ENCODE measurements at regions not wholly inside any gene's neighbourhood (a gene's known extent, or its start where the extent isn't known, plus 50 kb on each side); places are given as distances from the start of the nearest gene placed in this dataset.

DNA sequence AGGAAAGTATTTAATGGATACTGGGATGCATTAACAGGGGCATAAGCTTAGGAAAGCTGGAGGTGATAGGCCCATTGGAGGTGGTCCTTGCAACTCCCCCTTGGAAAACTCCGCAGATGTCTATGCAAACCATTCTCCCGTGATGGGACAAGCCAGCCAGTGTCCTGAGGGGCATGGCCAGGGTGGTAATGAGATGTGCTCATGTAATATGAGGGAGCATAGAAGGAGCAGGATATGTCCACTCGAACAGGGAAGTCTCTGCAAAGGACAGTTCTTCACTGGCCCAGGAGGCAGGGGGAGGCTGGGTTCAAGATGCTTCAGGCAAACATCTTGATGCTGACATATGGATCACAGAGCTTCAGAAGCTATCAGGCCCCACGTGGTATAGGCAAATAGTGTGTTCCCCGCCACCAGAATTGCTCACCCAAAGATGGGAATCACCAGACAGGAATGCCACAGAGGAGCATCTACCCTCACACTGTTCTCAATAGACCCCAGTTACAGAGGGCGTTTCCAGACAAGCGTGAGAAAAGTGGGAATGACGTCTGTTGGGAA is 201.6 kb upstream of the CDH4 start:
- H3K4me3 ChIP-seq (ENCODE audit: low read depth, low read length): no peak overlapping the region
- TF ChIP-seq, protein P1, sequence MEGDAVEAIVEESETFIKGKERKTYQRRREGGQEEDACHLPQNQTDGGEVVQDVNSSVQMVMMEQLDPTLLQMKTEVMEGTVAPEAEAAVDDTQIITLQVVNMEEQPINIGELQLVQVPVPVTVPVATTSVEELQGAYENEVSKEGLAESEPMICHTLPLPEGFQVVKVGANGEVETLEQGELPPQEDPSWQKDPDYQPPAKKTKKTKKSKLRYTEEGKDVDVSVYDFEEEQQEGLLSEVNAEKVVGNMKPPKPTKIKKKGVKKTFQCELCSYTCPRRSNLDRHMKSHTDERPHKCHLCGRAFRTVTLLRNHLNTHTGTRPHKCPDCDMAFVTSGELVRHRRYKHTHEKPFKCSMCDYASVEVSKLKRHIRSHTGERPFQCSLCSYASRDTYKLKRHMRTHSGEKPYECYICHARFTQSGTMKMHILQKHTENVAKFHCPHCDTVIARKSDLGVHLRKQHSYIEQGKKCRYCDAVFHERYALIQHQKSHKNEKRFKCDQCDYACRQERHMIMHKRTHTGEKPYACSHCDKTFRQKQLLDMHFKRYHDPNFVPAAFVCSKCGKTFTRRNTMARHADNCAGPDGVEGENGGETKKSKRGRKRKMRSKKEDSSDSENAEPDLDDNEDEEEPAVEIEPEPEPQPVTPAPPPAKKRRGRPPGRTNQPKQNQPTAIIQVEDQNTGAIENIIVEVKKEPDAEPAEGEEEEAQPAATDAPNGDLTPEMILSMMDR (IDR thresholded peaks at IDR 0.05; ENCODE audit: low read depth, low read length): no peak
- no peak for DNase-seq (ENCODE audit: low read depth, low spot score)
- in situ Hi-C loops (cut with HindIII; ENCODE audit: low sequenced_read_pairs): no loop called here

- no peak overlapping the region for H3K4me3 ChIP-seq (ENCODE audit: low read depth, low read length)
- TF ChIP-seq, protein P1 (IDR thresholded peaks at IDR 0.05; ENCODE audit: low read depth, low read length): no peak
- in situ Hi-C loops (cut with HindIII; ENCODE audit: low sequenced_read_pairs): no loop called here
- DNase-seq (ENCODE audit: low read depth, low spot score): no peak
These were observed 199.8 kb upstream of the CDH4 start for GRCh38 chr20:61052195-61052750.

DNA sequence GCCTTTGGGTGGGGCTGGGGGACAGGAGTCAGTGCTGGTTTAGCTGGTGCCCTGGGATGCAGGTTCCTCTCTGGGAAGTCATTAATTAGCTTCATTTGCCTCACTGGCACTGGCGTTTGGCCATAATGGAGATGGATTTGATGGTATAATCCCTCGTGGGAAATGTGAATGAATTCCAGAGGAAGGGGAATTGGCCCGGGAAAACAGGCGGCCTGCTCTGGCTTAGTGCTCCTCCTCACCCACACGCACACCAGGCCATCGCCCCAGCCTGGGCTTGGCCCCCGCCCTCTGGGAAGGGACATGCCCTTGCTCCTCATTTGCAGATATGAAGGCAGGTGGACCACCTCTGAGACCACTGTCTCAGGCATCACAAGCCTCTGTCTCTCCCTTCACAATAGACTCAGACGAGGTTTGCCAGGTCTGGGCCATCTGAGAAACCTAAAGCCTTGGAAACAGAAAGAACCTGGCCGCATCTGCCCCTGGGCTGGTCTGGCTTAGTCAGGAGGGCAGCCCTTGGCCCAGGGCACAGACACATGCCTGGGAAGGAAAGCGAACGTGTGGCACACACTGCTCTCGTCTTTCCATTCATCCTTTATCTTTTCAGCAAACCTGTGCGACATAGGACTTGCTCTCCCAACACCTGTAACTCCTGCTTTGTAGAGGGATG is 199.2 kb upstream of the CDH4 start:
- TF ChIP-seq, protein P1 (IDR thresholded peaks at IDR 0.05; ENCODE audit: low read depth, low read length): no peak
- no peak overlapping the region for H3K4me3 ChIP-seq (ENCODE audit: low read depth, low read length)
- in situ Hi-C loops (cut with HindIII; ENCODE audit: low sequenced_read_pairs): no loop called here
- no peak for DNase-seq (ENCODE audit: low read depth, low spot score)

DNA sequence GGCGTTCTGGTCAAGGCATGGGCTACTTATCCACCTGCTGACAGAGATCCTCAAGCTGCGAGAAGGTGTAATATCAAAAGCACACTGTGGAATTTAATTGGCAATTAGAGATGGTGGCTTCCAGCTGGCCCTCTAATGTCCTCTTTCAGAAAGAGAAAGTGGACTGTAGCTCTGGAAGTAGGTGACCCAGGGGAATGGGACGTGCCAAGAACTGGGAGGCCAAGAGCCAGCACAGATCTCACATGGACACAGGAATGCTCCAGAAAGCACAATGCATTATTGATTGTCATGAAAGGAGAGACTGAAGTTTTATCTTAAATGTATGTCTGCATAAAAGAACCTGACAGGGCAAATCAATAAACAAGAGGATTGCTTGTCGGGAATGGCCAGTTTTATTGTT is 198.6 kb upstream of the CDH4 start:
- no peak overlapping the region for H3K4me3 ChIP-seq (ENCODE audit: low read depth, low read length)
- in situ Hi-C loops (cut with HindIII; ENCODE audit: low sequenced_read_pairs): no loop called here
- no peak for DNase-seq (ENCODE audit: low read depth, low spot score)
- TF ChIP-seq, protein P1 (IDR thresholded peaks at IDR 0.05; ENCODE audit: low read depth, low read length): no peak

DNA sequence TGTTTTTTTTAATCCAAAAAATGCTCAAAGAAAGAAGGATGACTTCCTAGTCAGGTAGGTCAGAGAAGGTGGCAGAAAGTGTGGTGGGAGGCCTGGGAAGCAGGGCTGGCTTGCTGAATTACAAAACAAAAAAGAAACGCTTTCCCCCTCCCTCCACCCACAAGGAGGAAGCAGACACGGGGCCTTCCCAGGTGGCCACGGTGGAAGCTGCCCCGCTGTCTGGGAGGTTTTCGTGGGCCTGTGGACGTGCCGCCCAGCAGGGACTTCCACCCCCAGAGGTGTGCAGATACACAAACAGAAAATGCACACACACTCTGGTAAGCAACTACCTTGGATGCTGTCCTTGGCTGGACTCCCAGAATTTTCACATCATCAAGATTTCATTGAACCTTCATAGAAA is 198.2 kb upstream of the CDH4 start:
- DNase-seq (ENCODE audit: low read depth, low spot score): no peak
- in situ Hi-C loops (cut with HindIII; ENCODE audit: low sequenced_read_pairs): no loop called here
- TF ChIP-seq, protein P1 (IDR thresholded peaks at IDR 0.05; ENCODE audit: low read depth, low read length): no peak
- no peak overlapping the region for H3K4me3 ChIP-seq (ENCODE audit: low read depth, low read length)

DNA sequence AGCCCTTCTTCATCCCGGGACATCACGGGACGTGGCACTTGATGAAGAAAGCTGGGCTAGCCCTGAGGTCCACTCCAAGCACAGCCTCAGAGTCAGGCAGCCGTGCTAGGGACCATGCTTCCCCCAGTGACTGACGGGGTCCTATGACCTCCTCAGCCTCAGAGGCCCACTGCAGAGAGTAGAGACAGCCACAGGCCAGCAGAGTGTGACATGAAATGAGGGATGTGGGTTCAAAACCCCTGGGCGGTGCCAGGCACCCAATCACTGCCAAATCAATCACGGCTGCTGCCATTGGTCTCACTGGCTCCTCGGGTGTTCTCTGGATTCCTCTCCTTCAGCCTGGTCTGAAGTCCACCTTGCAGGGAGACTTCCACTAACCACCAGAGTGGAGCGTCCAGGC is 197.7 kb upstream of the CDH4 start:
- in situ Hi-C loops (cut with HindIII; ENCODE audit: low sequenced_read_pairs): no loop called here
- DNase-seq (ENCODE audit: low read depth, low spot score): no peak
- TF ChIP-seq, protein P1 (IDR thresholded peaks at IDR 0.05; ENCODE audit: low read depth, low read length): no peak

More for the DNA sequence above, 197.7 kb upstream of the CDH4 start:
- H3K4me3 ChIP-seq (ENCODE audit: low read depth, low read length): no peak overlapping the region
